ENCODE measurements at regions not wholly inside any gene's neighbourhood (a gene's known extent, or its start where the extent isn't known, plus 50 kb on each side); places are given as distances from the start of the nearest gene placed in this dataset.
A peak's percentile ranks its signal among the peaks of the same experiment; 100 is the strongest.
"Not testable (repeated sequence)": the region's sequence is repeated elsewhere in the genome, so short reads cannot be mapped to it uniquely, and the experiment has no call there.

DNA sequence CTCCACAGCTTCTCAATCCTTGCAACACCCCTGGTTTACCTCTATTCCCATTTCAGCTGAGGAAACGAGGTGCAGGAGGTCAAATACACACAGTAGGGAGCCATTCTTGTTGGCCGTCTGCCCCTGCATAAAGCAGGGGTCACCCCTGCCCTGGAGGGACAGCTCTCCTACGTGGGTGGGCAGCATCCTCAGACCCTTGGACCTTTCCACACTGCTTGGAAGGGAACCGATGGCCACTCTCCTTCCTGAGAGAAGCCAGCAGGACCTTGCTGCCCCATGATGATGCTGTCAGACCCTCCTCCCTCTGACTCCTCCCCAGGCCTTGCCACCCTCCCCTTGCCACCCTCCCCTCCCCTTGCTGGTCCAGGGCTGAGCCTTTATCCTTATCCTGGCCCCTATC, 121.1 kb upstream of the SYT13 start:
- H3K4me1 ChIP-seq = no peaks in the 10 kb centered on the region
- H3K27me3 ChIP-seq = peaks cover 10% of the 10 kb centered on the region
- intact Hi-C loops (cut with DNase I) = no loop called here
- no peaks in the 10 kb centered on the region for H3K9me3 ChIP-seq
- TF ChIP-seq, protein P1, sequence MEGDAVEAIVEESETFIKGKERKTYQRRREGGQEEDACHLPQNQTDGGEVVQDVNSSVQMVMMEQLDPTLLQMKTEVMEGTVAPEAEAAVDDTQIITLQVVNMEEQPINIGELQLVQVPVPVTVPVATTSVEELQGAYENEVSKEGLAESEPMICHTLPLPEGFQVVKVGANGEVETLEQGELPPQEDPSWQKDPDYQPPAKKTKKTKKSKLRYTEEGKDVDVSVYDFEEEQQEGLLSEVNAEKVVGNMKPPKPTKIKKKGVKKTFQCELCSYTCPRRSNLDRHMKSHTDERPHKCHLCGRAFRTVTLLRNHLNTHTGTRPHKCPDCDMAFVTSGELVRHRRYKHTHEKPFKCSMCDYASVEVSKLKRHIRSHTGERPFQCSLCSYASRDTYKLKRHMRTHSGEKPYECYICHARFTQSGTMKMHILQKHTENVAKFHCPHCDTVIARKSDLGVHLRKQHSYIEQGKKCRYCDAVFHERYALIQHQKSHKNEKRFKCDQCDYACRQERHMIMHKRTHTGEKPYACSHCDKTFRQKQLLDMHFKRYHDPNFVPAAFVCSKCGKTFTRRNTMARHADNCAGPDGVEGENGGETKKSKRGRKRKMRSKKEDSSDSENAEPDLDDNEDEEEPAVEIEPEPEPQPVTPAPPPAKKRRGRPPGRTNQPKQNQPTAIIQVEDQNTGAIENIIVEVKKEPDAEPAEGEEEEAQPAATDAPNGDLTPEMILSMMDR (IDR thresholded peaks at IDR 0.05) = no peak
- H3K27ac ChIP-seq = no peak overlapping the region
- no peak overlapping the region for H3K4me3 ChIP-seq
- DNase-seq (peak; percentile 40), ATAC-seq (no peak)
- H3K36me3 ChIP-seq = no peaks in the 10 kb centered on the region

DNA sequence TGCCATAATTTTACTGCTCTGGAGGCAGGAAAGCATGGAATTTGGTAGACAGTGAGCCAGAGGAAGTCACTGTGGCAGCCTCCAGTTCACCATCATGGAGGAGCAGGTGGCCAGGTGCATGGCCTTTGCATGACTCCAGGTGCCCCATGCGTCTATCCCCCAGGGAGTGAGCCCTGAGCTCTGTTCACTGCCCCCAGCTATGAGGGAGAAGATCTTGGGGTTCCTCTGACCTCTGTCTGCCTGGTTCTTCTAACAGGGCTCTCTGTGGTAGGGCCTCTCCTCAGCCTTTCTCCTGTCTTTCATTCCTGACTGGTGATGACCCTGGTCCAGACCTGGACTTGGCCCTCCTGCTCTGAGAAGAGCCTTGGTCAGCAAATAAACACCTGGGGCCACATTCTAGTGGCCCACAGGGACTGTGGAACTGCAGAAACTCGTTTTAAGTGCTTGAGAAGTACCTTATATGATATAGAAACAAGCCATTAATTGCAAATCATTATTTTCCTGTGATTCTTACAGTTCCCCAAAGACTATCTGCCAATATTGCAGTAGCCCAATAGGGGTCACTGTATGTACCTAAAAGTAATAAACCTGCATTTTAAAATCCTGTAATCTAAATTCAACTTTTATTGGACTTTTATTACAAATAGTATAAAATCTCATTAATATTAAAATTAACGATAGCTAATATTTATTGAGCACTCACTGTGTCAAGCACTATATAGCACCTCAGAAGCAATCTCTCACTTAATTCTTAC, 120.0 kb upstream of the SYT13 start:
- H3K27ac ChIP-seq = no peak overlapping the region
- intact Hi-C loops (cut with DNase I) = no loop called here
- DNase-seq = peak; percentile 37
- no peaks in the 10 kb centered on the region for H3K9me3 ChIP-seq
- H3K27me3 ChIP-seq = peaks cover under 1% of the 10 kb centered on the region
- H3K4me3 ChIP-seq = no peak overlapping the region
- TF ChIP-seq, protein P1 (IDR thresholded peaks at IDR 0.05) = peak; percentile 32
- no peak for ATAC-seq
- no peaks in the 10 kb centered on the region for H3K36me3 ChIP-seq
- no peaks in the 10 kb centered on the region for H3K4me1 ChIP-seq

DNA sequence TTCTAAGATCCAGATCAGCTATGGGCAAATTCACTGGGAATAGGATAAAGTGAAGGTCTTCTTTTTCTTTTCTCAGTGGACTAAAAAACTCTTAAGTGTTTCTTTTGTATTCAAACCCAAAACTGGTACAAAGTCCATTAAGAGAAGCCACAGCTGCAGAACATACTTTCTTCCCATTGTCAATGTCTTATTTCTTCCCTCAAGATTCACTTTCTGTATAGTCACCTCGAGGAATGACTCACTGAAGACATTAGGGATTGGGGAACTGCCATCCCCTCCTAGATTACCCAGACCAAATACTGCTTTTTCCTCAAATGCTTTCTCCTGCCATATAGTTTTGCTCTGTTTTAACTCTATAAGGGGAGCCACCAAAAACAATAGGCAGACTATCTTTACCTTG, 117.4 kb upstream of the SYT13 start:
- H3K27ac ChIP-seq; H3K4me3 ChIP-seq; H3K4me1 ChIP-seq; ATAC-seq; H3K9me3 ChIP-seq; H3K36me3 ChIP-seq; DNase-seq; H3K27me3 ChIP-seq; intact Hi-C loops (cut with DNase I): not testable (repeated sequence)

- intact Hi-C loops (cut with DNase I) = no loop called here
- peak; percentile 80 for ATAC-seq
- Histone ChIP-seq H3K4me1 (no peaks in the 10 kb centered on the region), H3K27me3 (no peaks in the 10 kb centered on the region), H3K4me3 (no peak overlapping the region), H3K36me3 (no peaks in the 10 kb centered on the region), H3K9me3 (no peaks in the 10 kb centered on the region), H3K27ac (no peak overlapping the region)
- TF ChIP-seq, protein P1 (IDR thresholded peaks at IDR 0.05) = no peak
- DNase-seq = peak; percentile 54
Observed at GRCh38 chr11:45402049-45402630, 116.0 kb upstream of the SYT13 start.

DNA sequence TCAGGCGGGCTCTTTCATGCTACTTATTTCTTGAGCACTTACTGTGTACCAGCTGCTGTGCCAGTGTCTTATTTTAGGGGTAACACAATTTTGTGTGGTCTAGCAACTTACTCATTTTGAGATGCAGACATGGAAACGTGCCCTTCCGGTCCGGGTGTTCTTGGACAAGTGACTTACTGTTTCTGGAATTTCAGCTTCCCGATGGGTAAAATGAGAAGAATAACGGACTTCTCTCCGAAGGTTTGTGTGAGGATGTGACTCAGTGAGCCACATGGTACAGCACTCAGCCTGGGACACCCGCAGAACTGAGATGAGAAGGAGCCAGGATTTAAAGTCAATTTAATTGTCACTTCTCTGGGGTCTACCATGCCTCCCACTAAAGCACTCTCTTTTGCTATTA, 114.5 kb upstream of the SYT13 start:
- Histone ChIP-seq H3K9me3 (no peaks in the 10 kb centered on the region), H3K36me3 (no peaks in the 10 kb centered on the region), H3K4me1 (no peaks in the 10 kb centered on the region), H3K27ac (no peak overlapping the region), H3K4me3 (no peak overlapping the region), H3K27me3 (no peaks in the 10 kb centered on the region)
- ATAC-seq (no peak), DNase-seq (no peak)
- intact Hi-C loops (cut with DNase I) = no loop called here
- TF ChIP-seq, protein P1 (IDR thresholded peaks at IDR 0.05) = no peak

DNA sequence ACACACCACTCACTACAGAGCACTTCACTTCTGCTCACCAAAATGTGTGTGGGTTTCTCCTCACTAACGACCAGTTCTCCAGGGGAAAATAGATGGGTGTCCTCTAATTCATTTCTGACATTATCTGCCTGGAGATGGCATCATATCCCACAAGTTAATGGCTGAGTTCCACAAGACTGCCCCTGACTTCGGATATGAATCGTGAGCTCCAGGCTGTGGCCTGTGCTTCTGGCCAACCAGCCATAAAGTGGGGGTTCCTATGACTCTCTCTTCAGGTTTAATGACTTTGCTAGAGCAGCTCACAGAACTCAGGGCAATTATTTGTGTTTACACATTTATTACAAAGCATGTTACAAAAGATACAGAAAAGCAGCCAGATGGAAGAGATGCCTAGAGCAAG, 113.0 kb upstream of the SYT13 start:
- Histone ChIP-seq H3K4me1 (no peaks in the 10 kb centered on the region), H3K27ac (no peak overlapping the region), H3K27me3 (no peaks in the 10 kb centered on the region), H3K4me3 (no peak overlapping the region), H3K9me3 (no peaks in the 10 kb centered on the region), H3K36me3 (no peaks in the 10 kb centered on the region)
- intact Hi-C loops (cut with DNase I) = no loop called here
- DNase-seq (peak; percentile 12), ATAC-seq (no peak)
- TF ChIP-seq, protein P1 (IDR thresholded peaks at IDR 0.05) = no peak
